HG03064 (cell line): ENCODE measurements at regions not wholly inside any gene's neighbourhood (a gene's known extent, or its start where the extent isn't known, plus 50 kb on each side); places are given as distances from the start of the nearest gene placed in this dataset.

ENCODE experiments used
- ATAC-seq: cut with Tn5 transposase; IDR thresholded peaks from one replicate; pipeline ENCODE4 v1.9.1; 2021; ENCODE audit warnings: low read depth; ENCODE audit not compliant: unreplicated experiment

DNA sequence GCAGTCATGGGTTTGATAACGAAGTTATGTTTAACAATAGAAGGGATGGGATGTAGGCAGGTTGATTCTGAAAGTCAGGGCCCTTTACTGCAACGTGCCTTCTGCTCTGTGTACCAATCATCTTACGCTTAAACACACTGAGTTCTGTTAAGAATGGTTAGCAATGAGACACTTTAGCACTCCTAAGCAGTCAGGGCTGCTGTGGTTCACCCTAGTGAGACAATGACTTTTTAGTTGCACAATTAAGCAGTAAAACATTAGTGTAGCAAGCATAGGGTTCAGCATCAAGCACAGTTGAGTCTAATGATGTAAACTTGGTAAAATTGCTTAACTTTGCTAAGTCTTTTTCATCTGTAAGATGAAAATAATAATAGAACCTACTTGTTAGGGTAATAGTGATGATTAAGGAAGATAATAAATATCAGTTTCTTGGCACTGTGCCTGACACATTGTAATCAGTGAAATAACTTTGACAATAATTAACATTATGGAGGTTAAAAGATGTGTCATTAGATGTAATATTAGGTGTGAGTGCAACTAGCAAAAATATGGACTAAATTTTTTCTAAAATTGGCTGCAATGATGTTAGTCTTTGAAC lies 484.2 kb upstream of the THBS1 start:
- no peak for ATAC-seq

DNA sequence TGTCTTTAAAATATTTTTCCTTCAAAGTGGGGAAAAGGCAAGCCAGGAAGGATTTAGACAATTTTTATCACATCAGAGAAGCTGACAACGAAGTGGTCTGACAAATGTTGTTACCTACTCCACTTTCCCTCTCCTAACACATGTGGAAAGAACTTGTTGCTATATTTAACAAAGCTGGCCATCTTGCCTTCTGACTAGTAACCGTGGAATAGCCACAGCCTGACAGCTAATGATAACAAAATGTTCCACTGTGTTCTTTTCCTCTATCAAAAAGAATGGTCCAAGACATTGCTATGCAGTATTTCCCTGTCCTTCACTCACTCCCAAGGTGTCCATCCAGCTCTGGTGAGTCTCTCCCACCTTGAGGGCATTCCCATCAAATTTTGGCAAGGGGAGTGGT lies 481.4 kb upstream of the THBS1 start:
- no peak for ATAC-seq

DNA sequence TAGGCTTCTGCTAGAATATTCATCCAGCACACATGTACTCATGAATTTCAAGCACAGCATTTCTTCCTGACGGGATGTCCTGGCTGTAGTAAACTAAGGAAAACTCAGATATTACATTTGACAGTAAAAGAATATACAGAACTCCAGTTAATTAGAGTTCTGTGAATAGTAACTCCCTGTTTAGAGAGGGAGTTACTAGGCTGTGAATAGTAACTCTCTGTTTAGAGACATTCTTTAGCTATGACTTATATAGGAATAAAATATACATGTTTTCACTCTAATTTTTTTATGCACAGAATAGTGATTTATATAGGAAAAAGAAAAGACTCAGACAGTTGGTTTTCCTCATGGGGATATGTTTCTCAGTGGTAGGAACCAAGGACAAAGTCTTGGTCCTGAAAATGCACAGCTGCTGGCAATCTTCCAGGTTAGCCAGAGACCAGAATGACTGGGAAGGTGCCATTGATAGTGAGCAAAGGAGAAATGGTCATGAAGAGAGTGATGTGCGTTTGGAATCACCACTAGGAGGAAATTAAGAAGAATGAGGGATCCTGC lies 480.7 kb upstream of the THBS1 start:
- no peak for ATAC-seq

DNA sequence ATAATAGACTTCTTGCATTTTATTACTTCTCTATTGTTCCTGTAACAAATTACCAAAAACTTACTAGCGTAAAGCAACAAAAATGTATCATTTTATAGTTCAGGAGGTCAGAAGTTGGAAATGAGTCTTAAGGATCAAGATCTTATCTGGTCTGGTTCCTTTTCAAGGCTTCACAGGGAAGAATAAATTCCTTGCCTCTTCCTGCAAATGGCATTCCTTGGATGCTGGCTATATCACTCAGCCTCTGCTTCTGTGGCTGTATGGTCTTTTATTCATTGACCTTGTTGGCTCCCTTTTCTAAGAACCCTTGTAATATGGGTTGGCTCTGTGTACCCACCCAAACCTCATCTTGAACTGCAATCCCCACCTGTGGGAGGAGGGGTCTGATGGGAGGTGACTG lies 478.4 kb upstream of the THBS1 start:
- ATAC-seq, result no peak

DNA sequence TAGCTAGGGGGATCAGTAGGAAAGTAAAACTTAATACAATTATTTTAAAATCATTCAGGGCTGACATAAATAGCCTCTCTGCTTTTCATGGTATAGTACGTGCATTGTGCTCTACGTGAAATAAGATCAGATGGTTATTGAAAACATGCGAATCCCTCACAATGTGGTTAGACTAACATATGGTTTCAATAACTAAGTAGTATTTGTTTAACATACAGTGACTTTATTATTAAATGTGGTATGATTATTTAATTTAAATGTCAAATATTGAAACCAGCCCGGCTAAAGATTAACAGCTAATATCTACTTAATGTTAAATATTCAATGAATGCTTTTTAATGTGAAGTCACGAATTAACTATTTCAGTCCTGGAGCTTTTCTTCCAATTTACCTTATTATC lies 473.9 kb upstream of the THBS1 start:
- no peak for ATAC-seq

DNA sequence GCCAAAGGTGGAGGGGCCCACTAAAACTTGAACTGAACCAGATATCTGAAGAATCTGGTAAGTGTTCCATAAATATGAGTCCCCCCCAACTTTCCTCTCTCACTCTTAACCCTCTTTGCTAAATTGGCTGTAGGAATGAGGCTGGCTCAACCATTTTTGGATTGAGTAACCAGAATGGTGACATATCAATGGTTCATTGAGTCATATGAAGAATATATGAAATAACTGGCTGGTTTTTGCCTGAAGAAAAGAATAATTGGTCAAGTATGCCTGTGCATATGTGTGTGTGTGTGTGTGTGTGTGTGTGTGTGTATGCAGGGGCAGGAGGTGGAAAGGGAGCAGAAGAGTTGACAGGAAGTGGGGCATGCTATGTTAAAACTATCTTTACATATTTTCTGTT lies 472.9 kb upstream of the THBS1 start:
- no peak for ATAC-seq

DNA sequence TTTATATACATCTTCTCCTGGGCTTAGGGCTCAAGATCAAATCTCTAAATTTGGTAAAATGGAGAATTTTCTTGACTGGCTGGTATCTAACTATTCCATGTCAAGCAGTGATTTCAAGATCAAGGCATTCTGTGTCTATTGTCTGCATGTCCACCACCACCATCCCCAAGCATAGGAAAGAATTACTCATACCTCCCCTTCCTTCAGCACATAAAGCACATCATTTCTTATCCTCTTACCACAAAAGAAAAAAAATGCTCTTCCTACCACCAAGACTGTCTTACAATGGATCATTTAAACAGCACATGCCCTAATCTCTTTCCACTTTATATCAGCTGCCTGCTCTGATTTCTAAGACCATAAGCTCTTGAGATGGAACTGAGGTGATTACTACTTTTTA lies 470.5 kb upstream of the THBS1 start:
- ATAC-seq, result no peak

DNA sequence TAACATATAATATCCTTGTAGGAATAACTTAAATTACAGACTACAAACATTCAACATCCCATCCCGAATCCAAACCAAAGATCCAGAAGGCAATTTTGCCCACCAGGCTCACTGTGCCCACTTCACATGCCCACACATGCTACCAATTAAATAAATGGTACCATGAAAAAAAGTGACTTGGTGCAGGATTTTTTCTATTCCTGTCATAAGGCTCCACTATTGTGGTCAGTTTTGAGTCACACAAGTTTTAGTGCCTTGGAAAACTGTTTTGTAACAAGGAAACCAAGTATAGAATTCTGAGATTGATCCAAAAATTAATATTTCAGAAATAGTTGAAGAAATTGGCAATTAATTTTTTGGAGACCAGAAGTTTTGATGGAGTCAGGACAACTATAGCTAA lies 470.1 kb upstream of the THBS1 start:
- ATAC-seq, result no peak

DNA sequence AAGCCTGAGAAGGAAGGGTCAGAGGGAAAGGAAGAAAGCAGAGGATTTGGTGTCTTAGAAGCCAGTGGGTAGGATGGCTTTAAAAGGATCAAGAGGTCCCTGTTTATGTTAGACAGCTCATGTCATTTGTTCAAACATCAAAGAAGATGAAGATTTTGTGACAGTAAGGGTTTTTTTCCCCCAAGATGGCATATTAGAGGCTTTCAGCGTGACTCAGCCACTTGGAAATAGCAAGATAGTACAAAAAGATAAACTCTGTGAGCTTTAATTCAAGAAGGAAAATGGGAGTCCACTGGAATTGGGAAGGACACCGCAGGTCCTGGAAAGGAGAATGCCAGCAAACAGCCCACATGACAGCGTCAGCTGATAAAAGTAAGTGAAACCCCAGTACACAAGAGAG lies 467.1 kb upstream of the THBS1 start:
- no peak for ATAC-seq

DNA sequence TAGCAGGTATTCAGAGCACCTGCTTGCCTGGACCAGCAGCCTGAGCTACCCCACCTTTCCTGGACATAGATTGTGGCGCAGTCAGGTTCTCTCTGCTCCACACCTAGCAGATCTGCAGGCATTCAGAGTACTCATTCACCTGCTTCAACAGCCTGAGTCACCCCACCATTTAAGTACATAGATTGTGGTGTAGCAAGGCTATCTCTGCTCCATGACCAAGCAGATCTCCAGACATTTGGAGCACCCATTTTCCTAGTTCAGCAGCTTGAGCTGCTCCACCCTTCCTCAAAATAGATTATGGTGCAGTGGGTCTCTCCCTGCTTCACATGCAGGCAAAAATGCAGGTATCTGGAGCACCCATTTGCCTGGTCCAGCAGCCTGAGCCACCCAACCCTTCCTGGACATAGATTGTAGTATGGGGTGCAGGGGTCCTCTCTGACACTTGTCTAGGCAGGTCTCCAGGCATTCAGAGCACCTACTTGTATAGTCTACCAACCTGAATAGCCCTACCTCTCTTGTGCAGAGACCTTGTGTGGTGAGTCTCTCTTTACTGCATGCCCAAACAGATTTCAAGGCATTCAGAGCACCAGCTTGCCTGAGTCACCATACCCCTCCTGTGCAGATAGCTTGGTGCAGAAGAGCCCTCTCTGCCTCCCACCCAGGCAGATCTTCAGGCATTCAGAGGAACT lies 466.0 kb upstream of the THBS1 start:
- ATAC-seq, result no peak

DNA sequence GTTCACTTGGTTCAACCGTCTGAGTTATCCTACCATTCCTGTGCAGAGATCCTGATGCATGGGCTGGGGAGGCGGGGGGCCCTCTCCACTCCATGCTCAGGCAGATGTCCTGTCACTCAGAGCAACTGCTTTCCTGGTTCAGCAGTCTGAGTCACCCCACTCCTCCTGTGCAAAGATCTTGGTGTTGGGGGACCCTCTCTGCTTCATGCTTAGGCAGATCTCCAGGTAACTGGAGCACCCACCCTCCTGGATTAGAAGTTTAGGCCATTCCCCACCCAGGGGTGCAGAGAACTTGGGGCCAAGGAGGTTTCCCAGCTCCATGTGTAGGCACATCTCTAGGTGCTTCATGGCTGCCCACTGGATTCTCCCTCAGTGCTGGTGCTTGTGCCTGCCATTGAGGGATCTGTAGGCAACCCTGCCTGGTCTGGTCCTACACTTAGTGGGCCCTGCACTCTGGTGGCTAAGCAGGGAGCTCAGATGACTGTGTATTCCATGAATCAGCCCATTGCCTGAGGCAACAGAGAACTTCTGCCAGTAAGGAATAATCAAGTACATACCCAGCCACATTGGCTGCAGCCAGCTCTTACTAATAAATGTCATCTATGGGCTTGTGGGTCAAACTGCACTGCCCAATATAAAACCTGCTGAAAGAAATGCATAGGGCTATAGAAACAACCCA lies 465.4 kb upstream of the THBS1 start:
- no peak for ATAC-seq

DNA sequence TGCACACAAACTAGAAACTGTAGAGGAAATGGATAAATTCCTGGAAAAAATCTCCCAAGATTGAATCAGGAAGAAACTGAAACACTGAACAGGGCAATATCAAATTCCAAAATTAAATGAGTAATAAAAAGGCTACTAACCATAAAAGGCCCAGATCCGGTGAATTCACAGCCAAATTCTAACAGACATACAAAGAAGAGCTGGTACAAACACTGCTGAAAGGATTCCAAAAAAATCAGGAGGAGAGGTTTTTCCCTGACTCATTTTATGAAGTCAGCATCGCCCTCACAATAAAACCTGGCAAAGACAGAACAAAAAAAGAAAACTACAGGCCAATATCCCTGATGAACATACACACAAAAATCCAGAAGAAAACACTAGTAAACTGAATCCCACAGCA lies 462.4 kb upstream of the THBS1 start:
- ATAC-seq, result no peak

DNA sequence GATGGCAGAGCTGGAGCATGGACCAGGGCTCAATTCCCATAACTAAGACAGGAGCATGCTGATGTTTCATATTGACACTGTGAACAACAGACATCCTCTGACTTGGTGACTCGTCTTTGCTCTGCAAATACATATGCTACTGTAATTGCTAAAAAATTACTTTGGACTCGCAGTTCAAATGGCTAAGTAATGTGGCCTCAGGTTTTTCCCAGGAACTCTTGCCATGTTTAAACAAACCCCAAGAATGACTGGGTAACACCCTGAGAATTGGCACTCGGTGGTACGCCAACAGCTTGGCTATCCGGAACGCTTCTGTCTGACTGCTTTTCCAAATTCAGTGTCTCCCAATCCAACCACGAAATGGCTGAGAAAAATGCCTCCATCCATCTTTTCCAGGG lies 456.7 kb upstream of the THBS1 start:
- no peak for ATAC-seq

DNA sequence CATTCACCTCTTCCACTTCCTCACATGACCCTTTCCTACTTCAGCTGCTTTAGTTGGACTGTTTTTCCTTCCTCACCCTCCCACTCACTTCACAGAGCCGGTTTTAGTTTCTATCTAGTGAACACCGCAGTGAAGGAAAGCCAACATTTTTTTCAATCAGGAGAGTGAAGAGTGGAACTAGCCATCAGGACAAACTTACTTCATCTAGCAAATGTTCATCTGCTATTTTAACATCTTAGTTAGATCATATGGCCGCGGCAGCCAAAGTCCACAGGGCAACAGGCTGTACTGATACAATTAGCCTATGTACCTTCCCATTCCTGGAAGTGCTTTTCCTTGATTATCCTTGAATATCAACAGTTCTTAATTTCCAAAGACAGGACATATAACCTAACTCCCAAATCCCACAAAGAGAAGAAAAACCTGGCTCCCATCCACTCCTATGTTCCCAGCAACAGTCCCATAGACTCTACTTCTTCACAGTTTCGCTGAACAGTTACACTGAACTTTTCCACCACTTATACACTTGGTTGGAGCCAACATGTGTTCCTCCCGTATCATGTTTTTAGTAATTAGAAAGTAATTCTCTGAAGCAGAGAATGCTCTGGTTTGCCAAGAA lies 456.2 kb upstream of the THBS1 start:
- ATAC-seq, result no peak

DNA sequence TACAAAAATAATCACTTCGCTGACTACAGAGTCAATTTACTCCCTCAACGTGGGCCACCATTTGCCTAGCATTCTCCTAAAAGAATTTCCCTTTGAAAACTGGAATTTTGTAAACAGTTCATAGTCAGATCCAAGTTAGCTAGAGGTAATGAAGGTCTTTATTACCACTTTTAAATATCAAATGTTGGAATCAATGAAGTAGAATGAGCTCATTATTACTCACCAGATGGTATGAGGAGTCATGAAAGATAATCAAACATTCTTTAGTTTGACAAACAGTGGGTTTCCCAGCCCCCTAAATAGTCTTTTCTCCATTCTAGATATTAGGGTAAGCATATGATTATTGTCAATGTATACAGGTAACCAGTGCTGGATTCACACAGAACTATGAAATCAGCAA lies 455.7 kb upstream of the THBS1 start:
- no peak for ATAC-seq

DNA sequence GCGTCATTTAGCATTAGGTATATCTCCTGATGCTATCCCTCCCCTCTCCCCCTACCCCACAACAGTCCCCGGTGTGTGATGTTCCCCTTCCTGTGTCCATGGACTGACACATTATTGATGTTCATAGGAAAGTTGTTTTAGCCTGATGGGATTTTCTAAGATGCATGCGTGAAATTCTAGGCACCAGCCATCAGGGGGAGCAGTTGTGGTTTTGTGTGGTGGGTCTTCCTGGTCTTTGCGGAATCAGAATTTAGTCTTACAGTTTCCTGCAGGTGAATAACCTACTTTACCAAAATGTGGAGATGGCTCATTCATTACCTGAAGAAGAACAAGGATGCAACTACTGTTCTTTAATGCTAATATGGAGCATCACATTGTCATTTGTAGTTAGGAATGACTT lies 455.0 kb upstream of the THBS1 start:
- ATAC-seq, result no peak

DNA sequence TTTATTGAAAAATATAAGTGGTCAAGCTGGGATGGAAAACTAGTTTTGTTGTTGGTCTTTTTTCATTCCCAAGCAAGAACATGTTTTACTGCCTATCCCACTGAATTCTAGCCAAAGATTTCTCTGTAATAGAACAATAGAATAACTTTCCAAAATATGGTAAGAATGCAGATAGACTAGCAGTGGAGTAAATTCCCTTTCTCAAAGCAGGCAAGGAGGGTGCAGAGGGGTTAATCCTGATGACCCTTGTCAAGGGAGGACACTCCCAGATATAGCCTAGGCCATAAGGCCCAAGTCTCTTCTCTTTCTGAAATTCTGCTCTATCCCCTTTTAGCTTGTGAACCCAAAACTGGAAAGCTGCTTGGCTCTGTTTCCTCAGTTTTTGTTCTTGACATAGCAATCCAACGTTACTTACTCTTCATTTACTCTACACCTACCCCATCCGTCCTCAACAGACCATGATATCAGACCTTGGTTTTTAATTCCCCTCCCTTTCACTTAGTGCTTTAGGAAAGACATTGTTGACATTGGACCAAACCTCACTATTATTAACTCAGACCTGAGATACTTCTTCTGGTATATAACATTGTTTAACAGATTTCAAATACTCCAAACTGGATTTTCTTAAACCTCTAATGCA lies 453.6 kb upstream of the THBS1 start:
- no peak for ATAC-seq

DNA sequence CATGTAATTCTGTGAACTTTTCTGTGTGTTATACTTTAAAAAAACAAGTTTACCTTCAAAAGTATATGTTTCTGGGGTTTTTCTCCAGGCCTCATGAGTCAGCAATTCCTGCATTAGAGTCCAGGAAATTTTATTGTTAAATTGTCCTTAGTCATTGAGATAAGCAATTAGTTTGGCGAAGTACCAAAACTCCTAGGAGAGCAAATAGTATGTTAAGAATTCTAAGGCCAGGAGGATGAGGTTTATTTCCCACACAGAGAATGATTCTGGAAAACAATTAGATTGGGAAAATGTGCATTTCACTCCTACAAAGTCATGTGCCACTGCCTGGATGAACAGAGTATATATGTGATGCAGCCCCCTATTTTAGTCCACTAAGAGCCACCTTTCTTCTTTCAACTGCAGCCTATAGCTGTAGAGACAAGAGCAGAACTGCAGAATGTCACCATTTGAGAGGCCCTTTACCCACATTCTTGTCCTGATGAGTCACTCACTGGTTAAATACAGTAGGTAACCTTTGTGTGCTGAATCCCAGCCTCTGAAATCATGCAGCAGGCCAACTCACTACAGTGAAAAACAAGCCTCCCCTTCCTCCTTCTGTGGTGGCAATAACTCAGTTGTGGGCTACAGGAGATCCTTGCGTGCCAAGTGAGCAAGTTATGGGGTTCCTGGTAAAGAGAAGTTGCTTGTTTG lies 452.8 kb upstream of the THBS1 start:
- no peak for ATAC-seq

DNA sequence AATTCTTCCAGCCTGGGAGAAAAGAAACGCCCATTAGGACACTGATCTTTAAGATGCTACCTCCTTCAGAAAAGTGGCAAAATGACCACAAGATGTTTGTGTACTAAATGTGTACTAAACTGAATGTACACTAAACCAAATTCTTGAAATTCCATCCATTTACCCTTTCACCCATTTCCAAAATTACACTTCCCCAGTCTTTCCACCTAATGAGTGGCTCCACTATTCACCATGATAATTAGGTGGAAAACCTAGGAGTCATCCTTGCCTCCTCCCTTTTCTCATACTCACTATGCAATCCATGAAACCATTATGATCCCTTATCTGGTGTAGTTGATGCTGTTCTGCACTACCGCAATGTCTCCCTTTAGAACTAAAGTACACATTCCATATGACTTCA lies 452.1 kb upstream of the THBS1 start:
- ATAC-seq, result no peak

DNA sequence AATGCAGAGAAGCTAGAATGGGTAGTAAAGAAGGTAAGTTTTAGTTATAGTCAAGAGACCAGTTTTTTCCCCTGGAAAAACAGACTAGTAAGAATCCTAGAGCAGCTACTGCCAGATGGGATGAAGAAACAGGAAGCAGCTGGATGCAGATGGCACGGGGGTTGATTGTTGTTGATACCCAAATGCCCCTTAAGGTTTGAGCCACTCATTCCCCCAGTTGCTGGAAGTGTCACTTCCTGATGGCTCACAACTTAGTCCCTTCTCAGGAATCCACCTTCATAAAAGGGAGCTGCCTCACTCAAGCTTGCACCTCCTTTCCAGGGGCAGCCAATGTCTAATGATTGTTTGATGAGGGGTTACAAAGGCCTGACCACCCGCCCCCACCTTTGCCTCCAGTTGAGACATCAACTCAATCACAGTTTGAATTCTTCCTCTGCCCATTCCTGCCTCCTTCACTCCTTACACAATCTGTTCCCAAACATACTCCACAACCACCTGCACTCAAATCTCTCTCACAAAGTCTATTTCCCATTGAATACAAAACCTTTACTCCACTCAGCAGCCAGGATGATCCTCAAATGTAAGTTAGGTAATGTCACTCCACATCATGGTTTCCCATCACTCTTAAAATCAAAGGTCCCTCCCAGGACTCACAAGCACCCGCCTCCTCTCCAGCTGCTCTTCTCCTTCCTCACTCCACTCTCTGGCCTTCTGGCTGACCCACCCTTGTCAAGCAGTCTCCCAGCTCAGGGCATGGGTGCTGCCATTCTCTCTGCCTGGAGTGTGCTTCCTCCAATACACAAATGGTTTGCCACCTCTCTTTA lies 450.1 kb upstream of the THBS1 start:
- ATAC-seq, result no peak
